LNCAP (cell line): ENCODE measurements at regions not wholly inside any gene's neighbourhood (a gene's known extent, or its start where the extent isn't known, plus 50 kb on each side); places are given as distances from the start of the nearest gene placed in this dataset.

Source experiments
- CTCF ChIP-seq: fragments of 450-650 bp; IDR thresholded peaks from 2 replicates; pipeline ENCODE4 v1.5.1; 2017; ENCODE audit warnings: mild to moderate bottlenecking

DNA sequence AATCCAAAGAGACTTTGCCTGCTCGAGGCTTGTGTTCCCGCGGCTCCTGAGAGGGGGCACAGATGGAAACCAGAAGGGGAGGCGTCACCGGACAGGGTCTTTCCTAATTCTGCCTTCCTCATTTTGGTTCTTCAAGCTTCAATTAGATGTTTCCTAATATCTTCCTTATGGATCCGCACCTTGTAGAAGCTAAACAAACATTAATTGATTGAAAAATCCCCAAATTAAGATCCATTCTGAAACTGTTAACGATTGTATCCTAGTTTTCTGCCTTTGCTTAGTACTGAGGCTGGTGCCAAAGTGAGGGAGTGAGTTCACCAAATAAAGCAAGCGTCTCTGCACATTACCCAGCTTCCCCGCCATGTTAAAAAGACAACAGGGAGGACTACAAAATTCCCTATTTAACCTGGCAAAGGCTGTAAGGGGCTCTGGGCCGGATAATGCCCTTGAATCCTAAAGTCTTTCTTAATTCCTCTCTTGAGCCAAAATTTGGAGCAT, 123.2 kb downstream of the GPX5 start:
- no peak for TF ChIP-seq CTCF

GRCh38 chr6:28651161-28651560, 125.5 kb downstream of the GPX5 start:
- no peak for TF ChIP-seq CTCF

DNA sequence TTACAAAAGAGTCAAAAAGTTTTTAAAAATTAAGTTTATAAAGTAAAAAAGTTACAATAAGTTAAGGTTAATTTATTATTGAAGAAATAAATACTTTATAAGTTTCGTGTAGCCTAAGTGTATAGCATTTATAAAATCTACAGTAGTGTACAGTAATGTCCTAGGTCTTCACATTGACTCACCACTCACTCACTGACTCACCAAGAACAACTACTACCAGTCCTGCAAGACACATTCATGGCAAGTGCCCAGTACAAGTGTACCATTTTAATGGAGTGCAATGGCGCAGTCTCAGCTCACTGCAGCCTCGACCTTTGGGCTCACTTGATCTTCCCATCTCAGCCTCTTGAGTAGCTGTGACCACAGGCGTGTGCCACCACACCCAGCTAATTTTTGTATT, 128.2 kb downstream of the GPX5 start:
- TF ChIP-seq CTCF: no peak

DNA sequence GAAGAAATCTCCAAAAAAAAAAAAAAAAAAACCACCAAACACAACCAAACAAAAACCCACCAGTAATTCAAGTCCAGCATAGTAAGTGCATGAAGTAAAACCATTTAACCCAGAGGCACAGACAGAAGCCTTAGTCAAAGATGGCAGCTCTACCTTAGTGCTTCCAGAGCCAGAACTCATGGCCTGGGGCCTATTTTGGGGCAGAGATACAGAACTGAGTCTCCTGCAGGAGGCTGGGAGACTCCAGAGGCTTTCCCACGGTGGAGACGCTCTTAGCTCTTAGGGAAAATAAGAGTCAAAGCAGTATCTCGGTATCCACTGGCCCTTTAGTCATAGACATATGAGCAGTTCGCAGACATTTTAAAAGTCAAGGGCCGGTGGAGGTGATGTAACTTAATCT, 129.5 kb downstream of the GPX5 start:
- no peak for TF ChIP-seq CTCF

DNA sequence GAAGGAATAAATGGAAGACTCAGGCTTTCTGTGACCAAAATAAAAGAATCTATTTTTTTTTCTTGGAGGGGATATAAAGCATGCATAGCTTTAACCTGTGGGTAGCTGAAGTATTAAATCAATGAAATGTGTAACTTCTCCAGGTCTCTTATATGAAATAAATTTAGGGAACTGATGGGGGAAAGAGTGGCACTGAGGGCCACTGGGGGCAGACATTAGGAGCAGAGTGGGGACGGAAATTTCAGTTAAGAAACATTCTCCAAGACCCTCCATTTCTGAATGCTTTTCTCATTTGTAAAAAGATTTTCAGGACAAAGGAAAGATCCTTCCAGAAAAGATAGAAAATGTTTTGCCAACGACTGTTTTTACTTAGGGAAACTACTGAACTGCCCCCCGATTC, 131.0 kb downstream of the GPX5 start:
- TF ChIP-seq CTCF: no peak

GRCh38 chr6:28657381-28657768, 131.7 kb downstream of the GPX5 start:
- no peak for TF ChIP-seq CTCF

GRCh38 chr6:28657769-28658465, 132.2 kb downstream of the GPX5 start:
- TF ChIP-seq CTCF: no peak
